ENCODE measurements at regions not wholly inside any gene's neighbourhood (a gene's known extent, or its start where the extent isn't known, plus 50 kb on each side); places are given as distances from the start of the nearest gene placed in this dataset.

GRCh38 chr13:105497597-105497996 lies 1037.9 kb downstream of the EFNB2 start:
- no peaks in the 10 kb centered on the region for H3K4me1 Mint-ChIP-seq
- H3K4me3 Mint-ChIP-seq = no peak overlapping the region
- no peak for ATAC-seq
- peaks cover 2% of the 10 kb centered on the region for H3K9me3 Mint-ChIP-seq
- H3K36me3 Mint-ChIP-seq = no peaks in the 10 kb centered on the region
- H3K27ac Mint-ChIP-seq = no peak overlapping the region
- H3K27me3 Mint-ChIP-seq = no peaks in the 10 kb centered on the region

- Mint-ChIP-seq H3K4me3 (no peak overlapping the region), H3K27me3 (no peaks in the 10 kb centered on the region), H3K9me3 (no peaks in the 10 kb centered on the region), H3K4me1 (no peaks in the 10 kb centered on the region), H3K27ac (no peak overlapping the region), H3K36me3 (no peaks in the 10 kb centered on the region)
- ATAC-seq = no peak
Measured at GRCh38 chr13:105492216-105492615, 1043.2 kb downstream of the EFNB2 start.

- Mint-ChIP-seq H3K4me1 (no peaks in the 10 kb centered on the region), H3K4me3 (no peak overlapping the region), H3K36me3 (no peaks in the 10 kb centered on the region), H3K27me3 (no peaks in the 10 kb centered on the region), H3K9me3 (no peaks in the 10 kb centered on the region), H3K27ac (no peak overlapping the region)
- no peak for ATAC-seq
Measured at GRCh38 chr13:105491345-105491744, 1044.1 kb downstream of the EFNB2 start.

GRCh38 chr13:105485081-105485480 lies 1050.4 kb downstream of the EFNB2 start:
- Mint-ChIP-seq H3K27ac (no peak overlapping the region), H3K4me3 (no peak overlapping the region), H3K36me3 (no peaks in the 10 kb centered on the region), H3K27me3 (no peaks in the 10 kb centered on the region), H3K4me1 (no peaks in the 10 kb centered on the region), H3K9me3 (no peaks in the 10 kb centered on the region)
- ATAC-seq = no peak

- Mint-ChIP-seq H3K4me3 (no peak overlapping the region), H3K36me3 (no peaks in the 10 kb centered on the region), H3K9me3 (no peaks in the 10 kb centered on the region), H3K4me1 (no peaks in the 10 kb centered on the region), H3K27ac (no peak overlapping the region), H3K27me3 (no peaks in the 10 kb centered on the region)
- ATAC-seq = no peak
Measured at GRCh38 chr13:105474983-105475610, 1060.4 kb downstream of the EFNB2 start.

- H3K4me3 Mint-ChIP-seq = no peak overlapping the region
- H3K4me1 Mint-ChIP-seq = no peaks in the 10 kb centered on the region
- H3K36me3 Mint-ChIP-seq = no peaks in the 10 kb centered on the region
Measured at GRCh38 chr13:105471673-105472072, 1063.8 kb downstream of the EFNB2 start.

GRCh38 chr13:105466376-105466775 lies 1069.1 kb downstream of the EFNB2 start:
- Mint-ChIP-seq H3K4me3 (no peak overlapping the region), H3K27me3 (no peaks in the 10 kb centered on the region), H3K4me1 (no peaks in the 10 kb centered on the region), H3K9me3 (no peaks in the 10 kb centered on the region), H3K36me3 (no peaks in the 10 kb centered on the region), H3K27ac (no peak overlapping the region)
- no peak for ATAC-seq

More at GRCh38 chr13:105471673-105472072, 1063.8 kb downstream of the EFNB2 start:
- no peaks in the 10 kb centered on the region for H3K27me3 Mint-ChIP-seq
- no peak overlapping the region for H3K27ac Mint-ChIP-seq
- ATAC-seq = no peak
- H3K9me3 Mint-ChIP-seq = no peaks in the 10 kb centered on the region

GRCh38 chr13:105465745-105466144 lies 1069.7 kb downstream of the EFNB2 start, which contains the start of gene DAOA:
Gene DAOA, plus strand, starts transcription at chr13:105466045.
- Mint-ChIP-seq H3K27me3 (no peaks in the 10 kb centered on the region), H3K9me3 (no peaks in the 10 kb centered on the region), H3K27ac (no peak within 1 kb of the TSS), H3K36me3 (no peaks in the 10 kb centered on the region), H3K4me3 (no peak within 1 kb of the TSS), H3K4me1 (no peaks in the 10 kb centered on the region)
- no peak for ATAC-seq

- no peaks in the 10 kb centered on the region for H3K4me1 Mint-ChIP-seq
- no peaks in the 10 kb centered on the region for H3K36me3 Mint-ChIP-seq
- H3K4me3 Mint-ChIP-seq = no peak overlapping the region
- ATAC-seq = no peak
- no peaks in the 10 kb centered on the region for H3K27me3 Mint-ChIP-seq
- no peak overlapping the region for H3K27ac Mint-ChIP-seq
- no peaks in the 10 kb centered on the region for H3K9me3 Mint-ChIP-seq
Measured at GRCh38 chr13:105465251-105465650, 1070.2 kb downstream of the EFNB2 start.

GRCh38 chr13:105464249-105464648 lies 1071.2 kb downstream of the EFNB2 start:
- H3K27ac Mint-ChIP-seq = no peak overlapping the region
- ATAC-seq = no peak
- H3K4me3 Mint-ChIP-seq = no peak overlapping the region
- no peaks in the 10 kb centered on the region for H3K27me3 Mint-ChIP-seq
- no peaks in the 10 kb centered on the region for H3K36me3 Mint-ChIP-seq
- H3K9me3 Mint-ChIP-seq = no peaks in the 10 kb centered on the region
- H3K4me1 Mint-ChIP-seq = no peaks in the 10 kb centered on the region

GRCh38 chr13:105463011-105463501 lies 1072.4 kb downstream of the EFNB2 start:
- Mint-ChIP-seq H3K4me3 (no peak overlapping the region), H3K9me3 (no peaks in the 10 kb centered on the region), H3K27me3 (no peaks in the 10 kb centered on the region), H3K36me3 (no peaks in the 10 kb centered on the region), H3K4me1 (no peaks in the 10 kb centered on the region), H3K27ac (no peak overlapping the region)
- no peak for ATAC-seq

- Mint-ChIP-seq H3K36me3 (no peaks in the 10 kb centered on the region), H3K9me3 (no peaks in the 10 kb centered on the region), H3K4me3 (no peak overlapping the region), H3K27ac (no peak overlapping the region), H3K4me1 (no peaks in the 10 kb centered on the region), H3K27me3 (no peaks in the 10 kb centered on the region)
- no peak for ATAC-seq
Measured at GRCh38 chr13:105462098-105462497, 1073.4 kb downstream of the EFNB2 start.

- Mint-ChIP-seq H3K27ac (no peak overlapping the region), H3K27me3 (no peaks in the 10 kb centered on the region), H3K36me3 (no peaks in the 10 kb centered on the region), H3K9me3 (peaks cover 2% of the 10 kb centered on the region), H3K4me1 (no peaks in the 10 kb centered on the region), H3K4me3 (no peak overlapping the region)
- ATAC-seq = no peak
Measured at GRCh38 chr13:105452895-105453294, 1082.6 kb downstream of the EFNB2 start.

GRCh38 chr13:105450784-105451183 lies 1084.7 kb downstream of the EFNB2 start:
- Mint-ChIP-seq H3K27me3 (no peaks in the 10 kb centered on the region), H3K36me3 (no peaks in the 10 kb centered on the region), H3K4me1 (peaks cover 4% of the 10 kb centered on the region), H3K4me3 (no peak overlapping the region), H3K9me3 (peaks cover 2% of the 10 kb centered on the region), H3K27ac (no peak overlapping the region)
- ATAC-seq = no peak

- Mint-ChIP-seq H3K36me3 (no peaks in the 10 kb centered on the region), H3K27ac (no peak overlapping the region), H3K4me3 (no peak overlapping the region), H3K27me3 (no peaks in the 10 kb centered on the region), H3K9me3 (peaks cover 2% of the 10 kb centered on the region), H3K4me1 (peaks cover 6% of the 10 kb centered on the region)
- ATAC-seq = no peak
Measured at GRCh38 chr13:105448811-105449210, 1086.7 kb downstream of the EFNB2 start.

GRCh38 chr13:105446197-105446596 lies 1089.3 kb downstream of the EFNB2 start:
- no peak for ATAC-seq
- no peaks in the 10 kb centered on the region for H3K36me3 Mint-ChIP-seq
- H3K9me3 Mint-ChIP-seq = no peaks in the 10 kb centered on the region
- H3K27me3 Mint-ChIP-seq = no peaks in the 10 kb centered on the region
- no peak overlapping the region for H3K4me3 Mint-ChIP-seq
- peaks cover 6% of the 10 kb centered on the region for H3K4me1 Mint-ChIP-seq
- H3K27ac Mint-ChIP-seq = no peak overlapping the region
